ENCODE measurements at regions not wholly inside any gene's neighbourhood (a gene's known extent, or its start where the extent isn't known, plus 50 kb on each side); places are given as distances from the start of the nearest gene placed in this dataset.

DNA sequence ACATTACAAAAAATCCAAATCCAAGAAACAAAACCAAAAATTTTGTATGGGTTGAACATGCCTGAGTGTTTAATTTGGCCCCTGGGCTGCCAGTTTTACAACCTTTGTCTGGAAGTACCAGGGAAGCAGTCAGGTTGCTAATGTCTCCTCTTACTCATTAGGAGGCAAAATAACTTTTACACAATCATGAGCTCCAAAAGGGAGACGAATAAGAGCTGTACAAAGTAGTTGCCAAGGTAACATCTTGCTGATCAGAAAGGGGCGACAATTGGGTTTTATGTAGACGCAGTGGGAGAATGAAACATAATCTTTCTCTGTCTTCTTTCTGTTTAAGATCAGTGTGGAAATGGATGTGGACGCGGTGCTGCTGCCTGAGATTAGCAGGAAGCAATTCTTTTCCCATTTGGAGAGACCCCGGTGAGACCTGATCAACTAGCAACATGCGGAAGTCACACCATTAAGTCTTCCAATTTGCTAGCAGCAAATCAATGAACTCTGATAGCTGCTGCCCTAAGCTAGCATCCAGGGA is 90.7 kb upstream of the IGFBP7 start:
- no peaks in the 10 kb centered on the region for H3K4me1 Mint-ChIP-seq (ENCODE audit: low read depth, unreplicated experiment)
- H3K36me3 Mint-ChIP-seq (ENCODE audit: unreplicated experiment): no peaks in the 10 kb centered on the region
- H3K27ac Mint-ChIP-seq (ENCODE audit: unreplicated experiment): no peak overlapping the region
- DNase-seq: no peak
- peaks cover 2% of the 10 kb centered on the region for H3K27me3 Mint-ChIP-seq (ENCODE audit: unreplicated experiment)
- no peak overlapping the region for H3K4me3 Mint-ChIP-seq (ENCODE audit: unreplicated experiment)
- TF ChIP-seq, protein P1, sequence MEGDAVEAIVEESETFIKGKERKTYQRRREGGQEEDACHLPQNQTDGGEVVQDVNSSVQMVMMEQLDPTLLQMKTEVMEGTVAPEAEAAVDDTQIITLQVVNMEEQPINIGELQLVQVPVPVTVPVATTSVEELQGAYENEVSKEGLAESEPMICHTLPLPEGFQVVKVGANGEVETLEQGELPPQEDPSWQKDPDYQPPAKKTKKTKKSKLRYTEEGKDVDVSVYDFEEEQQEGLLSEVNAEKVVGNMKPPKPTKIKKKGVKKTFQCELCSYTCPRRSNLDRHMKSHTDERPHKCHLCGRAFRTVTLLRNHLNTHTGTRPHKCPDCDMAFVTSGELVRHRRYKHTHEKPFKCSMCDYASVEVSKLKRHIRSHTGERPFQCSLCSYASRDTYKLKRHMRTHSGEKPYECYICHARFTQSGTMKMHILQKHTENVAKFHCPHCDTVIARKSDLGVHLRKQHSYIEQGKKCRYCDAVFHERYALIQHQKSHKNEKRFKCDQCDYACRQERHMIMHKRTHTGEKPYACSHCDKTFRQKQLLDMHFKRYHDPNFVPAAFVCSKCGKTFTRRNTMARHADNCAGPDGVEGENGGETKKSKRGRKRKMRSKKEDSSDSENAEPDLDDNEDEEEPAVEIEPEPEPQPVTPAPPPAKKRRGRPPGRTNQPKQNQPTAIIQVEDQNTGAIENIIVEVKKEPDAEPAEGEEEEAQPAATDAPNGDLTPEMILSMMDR (IDR thresholded peaks at IDR 0.05; ENCODE audit: partially characterized antibody, unreplicated experiment): no peak
- H3K9me3 Mint-ChIP-seq (ENCODE audit: unreplicated experiment): no peaks in the 10 kb centered on the region

DNA sequence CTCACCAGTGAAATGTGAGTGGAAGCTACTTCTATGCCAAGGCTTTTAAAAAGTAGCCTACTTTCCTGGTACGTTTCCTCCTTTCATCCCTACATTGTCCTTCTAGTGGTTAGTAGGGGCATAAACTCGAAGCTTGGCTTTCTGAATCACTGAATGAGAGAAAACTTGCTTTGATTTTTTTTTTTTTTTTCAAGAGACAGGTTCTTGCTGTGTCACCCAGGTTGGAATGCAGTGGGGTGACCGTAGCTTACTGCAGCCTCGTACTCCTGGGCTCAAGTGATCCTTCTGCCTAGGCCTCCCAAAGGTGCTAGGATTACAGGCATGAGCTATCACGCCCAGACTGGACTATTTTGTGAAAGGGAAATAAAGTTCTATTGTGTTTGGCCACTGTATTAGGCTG is 89.1 kb upstream of the IGFBP7 start:
- no peaks in the 10 kb centered on the region for H3K36me3 Mint-ChIP-seq (ENCODE audit: unreplicated experiment)
- DNase-seq: no peak
- TF ChIP-seq, protein P1 (IDR thresholded peaks at IDR 0.05; ENCODE audit: partially characterized antibody, unreplicated experiment): no peak
- no peak overlapping the region for H3K4me3 Mint-ChIP-seq (ENCODE audit: unreplicated experiment)
- no peaks in the 10 kb centered on the region for H3K27me3 Mint-ChIP-seq (ENCODE audit: unreplicated experiment)
- no peak overlapping the region for H3K27ac Mint-ChIP-seq (ENCODE audit: unreplicated experiment)
- H3K4me1 Mint-ChIP-seq (ENCODE audit: low read depth, unreplicated experiment): peaks cover under 1% of the 10 kb centered on the region
- no peaks in the 10 kb centered on the region for H3K9me3 Mint-ChIP-seq (ENCODE audit: unreplicated experiment)

DNA sequence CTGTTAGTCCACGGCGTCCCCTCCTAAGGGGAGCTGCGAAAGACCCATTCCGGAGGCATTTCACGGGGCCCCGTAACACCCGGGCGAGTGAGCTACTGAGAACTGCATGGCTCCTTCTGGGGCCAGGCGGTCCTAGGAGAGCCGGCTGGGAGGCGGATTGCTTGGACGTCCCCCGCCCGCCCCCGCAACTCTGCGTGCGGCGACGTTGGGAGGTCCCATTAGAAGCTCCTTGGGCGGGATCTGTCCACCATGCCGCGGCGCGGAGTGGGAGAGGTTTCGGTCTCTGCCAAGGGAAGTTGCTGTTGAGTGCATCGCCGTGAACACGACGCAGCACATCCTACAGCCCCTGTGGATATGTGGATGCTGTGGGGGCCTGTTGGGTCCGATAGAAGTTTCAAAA is 85.4 kb upstream of the IGFBP7 start:
- H3K27ac Mint-ChIP-seq (ENCODE audit: unreplicated experiment): no peak overlapping the region
- no peaks in the 10 kb centered on the region for H3K9me3 Mint-ChIP-seq (ENCODE audit: unreplicated experiment)
- no peaks in the 10 kb centered on the region for H3K36me3 Mint-ChIP-seq (ENCODE audit: unreplicated experiment)
- no peaks in the 10 kb centered on the region for H3K27me3 Mint-ChIP-seq (ENCODE audit: unreplicated experiment)
- H3K4me3 Mint-ChIP-seq (ENCODE audit: unreplicated experiment): no peak overlapping the region
- TF ChIP-seq, protein P1 (IDR thresholded peaks at IDR 0.05; ENCODE audit: partially characterized antibody, unreplicated experiment): no peak
- peaks cover 5% of the 10 kb centered on the region for H3K4me1 Mint-ChIP-seq (ENCODE audit: low read depth, unreplicated experiment)
- no peak for DNase-seq

DNA sequence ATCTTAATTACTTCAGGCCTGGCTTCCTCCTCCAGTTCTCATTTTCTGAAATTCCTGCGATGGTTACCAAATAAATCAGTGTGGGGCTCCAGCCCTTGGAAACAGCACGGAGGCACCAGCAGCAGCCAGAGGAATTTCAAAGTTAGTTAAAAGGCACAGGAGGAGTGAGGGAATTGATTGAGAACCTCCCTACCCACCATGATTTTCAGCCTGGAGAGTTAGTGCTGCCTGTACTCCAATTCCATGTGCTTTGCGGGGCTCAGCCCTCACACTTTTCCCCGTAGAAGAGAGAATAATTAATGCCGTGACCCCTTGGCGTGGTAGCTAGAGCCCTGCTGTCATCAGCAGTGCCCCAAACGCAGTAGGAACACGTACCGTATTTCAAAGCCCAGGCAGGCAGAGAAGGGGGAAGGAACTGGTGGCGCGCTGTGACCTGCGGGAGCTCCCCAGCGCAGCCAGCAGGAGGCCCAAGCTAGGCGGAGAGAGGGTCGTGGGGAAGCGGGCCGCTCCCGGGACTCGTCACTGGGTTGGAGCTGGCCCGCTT is 84.0 kb upstream of the IGFBP7 start:
- Mint-ChIP-seq H3K36me3 (ENCODE audit: unreplicated experiment) (no peaks in the 10 kb centered on the region), H3K27me3 (ENCODE audit: unreplicated experiment) (no peaks in the 10 kb centered on the region), H3K27ac (ENCODE audit: unreplicated experiment) (no peak overlapping the region), H3K4me3 (ENCODE audit: unreplicated experiment) (no peak overlapping the region), H3K4me1 (ENCODE audit: low read depth, unreplicated experiment) (peaks cover 5% of the 10 kb centered on the region), H3K9me3 (ENCODE audit: unreplicated experiment) (no peaks in the 10 kb centered on the region)
- TF ChIP-seq, protein P1 (IDR thresholded peaks at IDR 0.05; ENCODE audit: partially characterized antibody, unreplicated experiment): no peak
- DNase-seq: no peak

DNA sequence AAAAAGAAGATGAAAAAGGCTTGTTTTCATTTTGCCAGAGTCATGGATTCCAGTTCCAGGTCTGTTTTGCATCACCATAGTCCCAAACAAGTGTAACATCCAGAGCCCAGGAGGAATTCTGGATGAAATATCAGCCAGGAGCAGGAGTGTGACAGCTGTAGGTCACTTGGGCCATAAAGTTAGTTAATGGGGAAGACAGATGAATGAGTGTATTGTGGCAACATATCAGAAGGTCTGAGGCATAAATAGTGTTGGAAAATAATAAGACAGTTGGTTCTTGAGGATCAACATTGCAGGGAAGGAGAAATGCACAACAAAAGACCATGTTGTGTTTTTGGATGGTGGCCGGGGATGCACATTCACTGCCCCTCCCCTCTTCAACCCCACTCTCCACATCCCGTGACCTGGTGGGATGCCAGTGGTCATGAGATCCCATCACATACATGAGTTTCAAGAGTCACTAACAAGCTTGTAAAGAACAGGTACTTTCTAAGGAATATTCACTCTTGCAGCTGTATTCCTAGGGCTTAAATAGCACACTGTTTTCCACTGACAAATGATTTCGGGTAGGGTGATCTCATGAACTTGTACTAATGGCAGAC is 83.1 kb upstream of the IGFBP7 start:
- no peak overlapping the region for H3K4me3 Mint-ChIP-seq (ENCODE audit: unreplicated experiment)

More for the DNA sequence above, 83.1 kb upstream of the IGFBP7 start:
- Mint-ChIP-seq H3K4me1 (ENCODE audit: low read depth, unreplicated experiment) (peaks cover 5% of the 10 kb centered on the region), H3K27ac (ENCODE audit: unreplicated experiment) (no peak overlapping the region), H3K27me3 (ENCODE audit: unreplicated experiment) (no peaks in the 10 kb centered on the region), H3K9me3 (ENCODE audit: unreplicated experiment) (no peaks in the 10 kb centered on the region), H3K36me3 (ENCODE audit: unreplicated experiment) (no peaks in the 10 kb centered on the region)
- TF ChIP-seq, protein P1 (IDR thresholded peaks at IDR 0.05; ENCODE audit: partially characterized antibody, unreplicated experiment): no peak
- no peak for DNase-seq
